ENCODE measurements at regions not wholly inside any gene's neighbourhood (a gene's known extent, or its start where the extent isn't known, plus 50 kb on each side); places are given as distances from the start of the nearest gene placed in this dataset.
"Not testable (repeated sequence)": the region's sequence is repeated elsewhere in the genome, so short reads cannot be mapped to it uniquely, and the experiment has no call there.

DNA sequence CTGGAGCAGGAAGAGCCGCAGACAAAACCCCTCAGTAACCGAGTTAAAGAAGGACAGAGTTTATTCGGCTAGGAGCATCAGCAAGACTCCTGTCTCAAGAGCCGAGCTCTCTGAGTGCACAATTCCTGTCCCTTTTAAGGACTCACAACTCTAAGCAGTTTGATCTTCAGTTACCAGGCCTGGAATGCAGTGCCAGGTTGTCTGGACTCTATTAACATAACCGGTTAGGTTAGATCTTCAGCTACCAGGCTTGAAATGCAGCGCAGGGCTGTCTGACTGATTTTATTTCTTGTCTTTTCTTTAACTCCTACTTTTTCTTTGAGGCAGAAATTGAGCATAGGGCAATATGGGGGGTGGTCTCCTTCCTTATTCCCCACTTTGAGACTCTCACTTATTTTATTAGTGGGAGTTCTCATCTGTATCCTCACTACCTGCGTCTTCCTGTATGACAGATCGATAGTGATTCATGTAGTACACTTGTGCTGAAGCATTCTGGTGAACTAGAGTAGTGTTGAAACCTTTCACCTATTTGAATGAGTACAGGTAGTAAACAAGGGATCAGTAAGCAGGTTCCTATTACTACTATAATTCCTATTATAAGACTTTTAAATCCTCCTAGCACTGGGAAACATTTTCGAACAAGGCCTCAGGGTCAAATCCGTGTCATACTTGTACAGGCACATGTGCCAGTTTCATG lies 325.0 kb downstream of the CGGBP1 start:
- no peak for DNase-seq (ENCODE audit: low spot score)

DNA sequence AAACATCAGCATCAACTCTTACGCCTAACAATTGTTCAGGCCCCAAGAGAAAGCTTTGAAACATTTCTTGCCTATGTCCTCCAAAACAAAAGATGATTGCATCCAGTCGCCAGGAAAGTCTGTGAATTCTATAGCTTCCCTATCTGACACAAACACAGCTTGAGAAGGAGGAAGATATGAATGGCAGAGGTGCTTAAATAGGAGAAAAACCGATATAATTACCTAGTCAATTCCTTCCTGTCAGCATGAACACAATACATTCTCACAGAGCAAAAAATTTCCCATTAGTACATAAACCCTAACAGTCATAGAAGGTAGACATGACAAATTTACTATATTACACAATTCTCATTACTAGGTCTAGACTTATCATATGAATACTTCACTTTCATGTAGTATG lies 326.5 kb downstream of the CGGBP1 start:
- DNase-seq (ENCODE audit: low spot score): no peak

DNA sequence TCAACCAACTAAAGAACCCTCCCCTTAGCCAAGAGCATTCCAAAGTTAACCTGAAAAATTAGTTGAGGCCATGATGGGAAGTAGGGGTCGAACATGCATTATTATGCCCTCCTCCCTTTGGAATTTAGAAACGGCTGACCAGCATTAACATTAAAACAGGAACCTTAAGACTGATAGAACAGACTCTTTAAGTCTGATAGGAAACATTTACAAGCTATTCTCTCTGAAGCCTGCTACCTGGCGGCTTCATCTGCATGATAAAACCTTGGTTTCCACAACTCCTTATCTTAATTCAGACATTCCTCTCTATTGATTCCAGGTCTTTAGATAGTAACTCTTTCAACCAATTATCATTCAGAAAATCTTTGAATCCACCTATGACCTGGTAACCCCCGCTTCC lies 331.0 kb downstream of the CGGBP1 start:
- no peak for DNase-seq (ENCODE audit: low spot score)

DNA sequence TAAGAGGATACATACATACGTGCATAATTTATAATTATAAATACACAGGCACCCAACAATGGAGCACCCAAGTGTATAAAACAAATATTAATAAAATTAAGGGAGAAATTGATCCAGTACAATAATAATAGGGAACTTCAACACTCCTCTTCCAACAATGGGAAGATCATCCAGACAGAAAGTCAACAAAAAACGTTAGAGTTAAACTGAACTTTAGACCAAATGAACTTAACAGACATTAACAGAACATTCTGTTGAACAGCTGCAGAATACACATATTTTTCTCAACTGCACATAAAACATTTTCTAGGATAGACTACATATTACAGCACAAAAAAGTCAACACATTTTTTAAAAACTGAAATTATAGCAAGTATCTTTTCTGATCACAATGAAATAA lies 339.7 kb downstream of the CGGBP1 start:
- no peak for DNase-seq (ENCODE audit: low spot score)

DNA sequence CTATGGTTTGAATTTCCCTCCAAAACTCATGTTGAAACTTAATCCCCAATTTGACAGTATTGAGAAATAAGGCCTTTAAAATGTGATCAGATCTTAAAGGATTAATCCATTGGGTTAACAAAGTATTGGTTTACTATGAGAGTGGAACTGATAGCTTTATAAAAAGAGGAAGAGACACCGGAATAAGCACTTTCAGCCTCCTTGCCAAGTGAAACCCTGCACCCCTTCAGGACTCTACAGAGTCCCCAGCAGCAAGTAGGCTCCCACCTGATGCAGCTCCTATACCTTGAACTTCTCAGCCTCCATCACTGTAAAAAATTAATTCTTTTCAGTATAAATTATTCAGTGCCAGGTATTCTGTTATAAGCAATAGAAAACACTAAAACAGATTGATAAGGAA lies 348.3 kb downstream of the CGGBP1 start:
- DNase-seq (ENCODE audit: low spot score): no peak

DNA sequence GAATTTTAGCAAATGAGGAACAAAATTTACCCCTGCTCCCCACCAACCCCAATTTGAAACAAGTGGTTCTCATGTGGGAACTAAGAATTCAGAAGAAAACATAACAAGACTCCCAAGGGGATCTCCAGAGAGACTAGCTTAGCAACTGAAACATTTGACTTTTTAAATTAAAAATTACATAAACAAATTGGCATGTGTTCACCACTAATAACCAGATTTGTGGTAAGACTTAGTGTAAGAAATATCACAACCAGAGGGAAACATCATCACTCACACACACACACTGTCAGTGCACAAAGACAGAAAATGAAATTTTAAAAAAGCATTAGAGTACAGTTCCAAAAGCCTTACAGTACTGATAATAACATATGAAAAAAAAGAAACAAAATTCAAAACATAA lies 348.8 kb downstream of the CGGBP1 start:
- no peak for DNase-seq (ENCODE audit: low spot score)

DNA sequence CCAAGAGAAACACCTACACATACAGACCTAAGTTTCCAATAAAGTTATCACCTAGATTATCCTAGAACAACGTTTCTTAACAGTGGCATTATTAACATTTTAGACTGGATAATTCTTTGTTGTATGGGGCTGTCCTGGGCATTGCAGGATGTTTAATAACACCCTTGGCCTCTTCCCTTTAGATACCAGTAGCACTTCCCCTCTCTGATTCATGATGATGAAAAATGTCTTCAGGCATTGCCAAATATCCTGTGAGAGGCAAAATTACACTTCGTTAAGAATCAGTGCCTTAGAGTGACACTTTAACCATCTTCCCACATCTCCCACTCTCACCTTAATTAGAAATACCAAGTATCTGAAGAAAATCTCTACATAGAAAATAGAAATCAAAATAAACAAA lies 352.6 kb downstream of the CGGBP1 start:
- DNase-seq (ENCODE audit: low spot score): no peak

DNA sequence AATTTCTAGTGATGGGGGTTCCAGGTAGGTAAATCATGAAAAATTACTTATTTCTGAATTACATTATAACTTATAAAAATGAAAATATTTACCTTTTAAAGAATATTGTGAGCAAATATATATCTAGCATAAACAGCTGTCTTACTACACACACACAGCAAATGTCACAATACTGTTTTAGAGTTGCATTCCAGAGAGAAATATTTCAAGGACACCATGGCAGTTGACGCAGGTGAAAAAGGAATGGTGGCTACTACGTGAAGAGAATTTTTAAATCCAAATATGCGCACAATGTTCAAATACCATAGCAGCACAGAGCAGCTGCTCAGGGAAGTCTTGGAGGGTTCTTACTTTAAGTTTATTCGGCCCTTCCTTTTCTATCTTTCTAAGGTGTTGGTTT lies 356.2 kb downstream of the CGGBP1 start:
- DNase-seq (ENCODE audit: low spot score): no peak

DNA sequence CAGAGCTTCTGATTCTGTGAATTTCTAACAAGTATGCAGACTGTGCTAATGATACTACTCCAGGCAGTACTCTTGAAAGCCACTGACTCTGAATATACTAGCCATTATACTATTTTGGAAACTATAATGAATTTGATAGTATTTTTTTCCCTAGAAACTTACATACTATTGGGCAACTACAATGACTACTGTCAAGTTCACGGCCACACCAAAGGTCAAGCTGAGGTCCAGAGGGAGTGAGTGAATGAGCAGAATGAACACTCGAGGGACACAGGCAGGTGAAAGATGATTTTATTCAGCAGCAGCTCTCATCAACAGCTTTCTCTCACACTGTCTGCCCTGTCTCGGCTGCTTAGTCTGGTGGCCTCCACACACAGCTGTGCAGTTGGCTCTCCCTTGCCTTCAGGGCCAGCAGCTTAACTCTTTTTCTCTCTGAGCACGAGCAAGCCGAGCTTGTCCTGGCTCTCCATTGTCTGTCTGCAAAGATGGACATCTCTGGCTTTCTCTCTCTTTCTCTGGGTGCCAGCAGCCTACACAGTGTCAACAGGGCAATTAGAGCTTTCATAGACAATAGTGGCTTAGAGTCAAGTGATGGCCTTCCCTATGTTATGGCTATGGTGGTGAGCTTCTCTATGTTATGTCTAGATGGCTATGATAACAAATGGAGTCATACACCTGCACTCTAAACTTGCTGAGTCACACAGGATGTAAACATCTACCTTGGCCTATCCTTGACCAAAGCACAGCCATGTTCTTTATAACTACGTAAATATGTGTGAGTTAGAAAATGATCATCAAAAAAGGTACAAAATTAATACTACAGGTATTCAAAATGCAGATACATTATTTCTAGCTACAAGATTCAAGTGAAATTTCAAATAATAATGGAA lies 362.4 kb downstream of the CGGBP1 start:
- no peak for DNase-seq (ENCODE audit: low spot score)

DNA sequence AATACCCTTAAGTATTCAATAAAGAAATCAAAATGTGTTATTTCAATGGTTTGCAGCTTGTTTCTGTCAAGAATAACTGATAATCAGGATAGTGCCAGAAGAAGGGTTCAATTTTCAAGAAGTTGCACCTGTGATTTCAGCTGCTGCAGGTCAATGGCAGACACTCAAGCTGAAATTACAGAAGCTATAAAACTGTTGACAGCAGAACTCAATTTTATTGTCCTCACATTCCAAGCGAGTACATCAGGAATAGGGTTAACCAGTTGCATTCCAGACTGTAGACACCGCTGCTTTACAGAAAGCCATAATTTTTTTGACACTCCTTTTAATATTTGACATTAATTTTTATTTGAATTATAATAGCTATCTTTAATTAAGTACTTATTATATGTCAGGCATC lies 364.1 kb downstream of the CGGBP1 start:
- no peak for DNase-seq (ENCODE audit: low spot score)

DNA sequence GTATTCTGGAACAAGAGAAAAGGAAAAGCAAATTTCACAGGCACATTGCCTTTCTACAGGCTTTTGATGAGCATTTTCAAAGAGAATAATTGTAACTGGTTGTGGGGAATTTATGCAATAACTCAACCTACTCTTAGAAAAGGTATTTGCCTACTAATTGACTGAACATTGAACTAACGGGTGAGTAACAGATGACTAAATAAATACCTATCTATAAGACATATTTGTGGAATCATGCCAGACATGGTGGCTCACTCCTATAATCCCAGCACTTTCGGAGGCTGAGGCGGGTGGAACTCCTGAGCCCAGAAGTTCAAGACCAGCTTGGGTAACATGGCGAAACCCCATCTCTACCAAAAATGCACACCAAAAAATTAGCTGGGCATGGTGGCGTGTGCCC lies 367.7 kb downstream of the CGGBP1 start:
- DNase-seq (ENCODE audit: low spot score): no peak

DNA sequence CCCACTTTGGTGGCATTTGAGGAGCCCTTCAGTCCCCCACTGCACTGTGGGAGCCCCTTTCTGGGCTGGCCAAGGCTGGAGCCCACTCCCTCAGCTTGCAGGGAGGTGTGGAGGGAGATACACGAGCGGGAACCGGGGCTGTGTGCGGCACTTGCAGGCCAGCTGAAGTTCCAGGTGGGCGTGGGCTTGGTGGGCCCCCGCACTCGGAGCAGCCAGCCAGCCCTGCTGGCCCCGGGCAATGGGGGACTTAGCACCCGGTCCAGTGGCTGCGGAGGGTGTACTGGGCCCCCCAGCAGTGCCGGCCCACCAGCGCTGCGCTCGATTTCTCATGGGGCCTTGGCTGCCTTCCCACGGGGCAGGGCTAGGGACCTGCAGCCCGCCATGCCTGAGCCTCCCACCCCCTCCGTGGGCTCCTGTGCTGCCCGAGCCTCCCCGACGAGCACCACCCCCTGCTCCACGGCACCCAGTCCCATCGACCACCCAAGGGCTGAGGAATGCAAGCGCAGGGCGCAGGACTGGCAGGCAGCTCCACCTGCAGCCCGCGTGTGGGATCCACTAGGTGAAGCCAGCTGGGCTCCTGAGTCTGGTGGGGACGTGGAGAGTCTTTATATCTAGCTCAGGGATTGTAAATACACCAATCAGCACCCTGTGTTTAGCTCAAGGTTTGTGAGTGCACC lies 379.7 kb downstream of the CGGBP1 start:
- not testable (repeated sequence) for DNase-seq (ENCODE audit: low spot score)

DNA sequence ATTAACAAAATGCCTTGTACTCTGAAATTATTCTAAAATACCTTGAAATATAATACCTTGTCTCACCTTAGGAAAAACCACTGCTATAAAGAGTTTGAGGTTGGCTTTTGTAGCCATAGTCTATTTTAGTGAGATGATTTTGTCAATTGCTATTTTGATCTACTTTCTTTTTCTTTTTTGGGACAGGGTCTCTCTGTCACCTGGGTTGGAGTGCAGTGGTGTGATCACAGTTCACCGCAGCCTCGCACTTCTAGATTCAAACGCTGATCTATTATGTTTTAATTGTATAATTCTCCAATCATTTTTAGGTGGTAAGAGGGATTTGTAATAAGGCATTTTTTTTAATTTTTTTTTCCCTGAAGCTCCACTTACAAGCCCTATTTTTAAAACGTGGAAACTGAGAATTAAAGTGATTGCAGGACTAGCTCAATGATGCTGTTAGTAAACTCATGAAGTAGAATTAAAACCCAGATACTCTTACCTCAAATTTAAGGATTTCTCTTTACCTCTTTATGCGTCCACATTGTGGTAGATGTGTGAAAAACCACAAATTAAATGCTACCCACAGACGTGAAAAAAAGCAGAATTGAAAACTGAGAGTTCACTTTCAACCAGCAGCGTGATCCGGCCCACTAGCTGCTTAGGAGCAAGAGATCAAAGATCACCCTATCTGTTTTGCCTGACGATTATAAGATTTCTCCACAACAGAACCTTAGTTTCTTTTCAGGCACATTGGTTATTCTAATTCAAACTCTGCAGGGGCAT lies 384.2 kb downstream of the CGGBP1 start:
- no peak for DNase-seq (ENCODE audit: low spot score)

DNA sequence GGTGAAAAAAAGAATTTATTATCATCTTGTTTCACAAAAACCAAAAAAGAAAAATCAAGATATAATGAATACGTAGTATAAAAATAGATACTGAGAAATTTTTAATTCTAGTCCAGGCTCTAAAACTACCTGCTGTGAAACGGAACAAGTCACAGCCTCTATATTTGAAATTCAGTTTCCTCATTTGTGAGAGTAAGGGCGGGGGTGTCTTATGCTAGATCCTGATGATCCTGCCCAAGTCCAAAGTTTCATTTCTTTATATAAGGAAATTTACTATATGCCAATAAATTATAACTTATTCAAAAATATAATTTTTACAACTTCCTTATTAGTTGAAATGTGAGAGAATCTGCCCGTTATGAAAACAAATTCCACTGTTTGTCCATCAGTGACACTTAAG lies 385.7 kb downstream of the CGGBP1 start:
- no peak for DNase-seq (ENCODE audit: low spot score)

DNA sequence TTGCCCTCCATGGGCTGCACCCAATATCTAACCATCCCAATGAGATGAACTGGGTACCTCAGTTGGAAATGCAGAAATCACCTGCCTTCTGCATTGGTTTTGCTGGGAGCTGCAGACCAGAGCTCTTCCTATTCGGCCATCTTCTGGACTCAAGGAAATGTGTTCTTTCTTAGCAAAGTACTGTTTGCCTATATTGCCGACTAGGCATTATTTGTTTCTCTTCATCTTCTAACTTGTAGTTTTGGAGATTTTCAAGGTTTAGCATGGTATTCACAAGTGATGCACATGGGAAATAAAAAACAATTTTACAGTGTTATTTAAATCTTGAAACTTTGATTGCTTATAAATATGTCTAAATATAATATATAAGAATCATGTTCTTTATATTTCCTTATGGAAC lies 377.8 kb upstream of the POU1F1 start:
- no peak for DNase-seq (ENCODE audit: low spot score)

DNA sequence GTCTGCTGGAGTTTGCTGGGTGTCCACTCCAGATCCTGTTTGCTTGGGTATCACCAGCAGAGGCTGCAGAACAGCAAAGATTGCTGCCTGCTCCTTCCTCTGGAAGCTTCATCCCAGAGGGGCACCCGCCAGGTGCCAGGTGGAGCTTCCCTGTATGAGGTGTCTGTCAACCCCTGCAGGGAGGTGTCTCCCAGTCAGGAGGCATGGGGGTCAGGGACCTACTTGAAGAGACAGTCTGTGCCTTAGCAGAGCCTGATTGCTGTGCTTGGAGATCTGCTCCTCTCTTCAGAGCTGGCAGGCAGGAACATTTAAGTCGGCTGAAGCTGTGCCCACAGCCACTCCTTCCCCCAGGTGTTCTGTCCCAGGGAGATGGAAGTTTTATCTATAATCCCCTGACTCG lies 376.8 kb upstream of the POU1F1 start:
- DNase-seq (ENCODE audit: low spot score): not testable (repeated sequence)

DNA sequence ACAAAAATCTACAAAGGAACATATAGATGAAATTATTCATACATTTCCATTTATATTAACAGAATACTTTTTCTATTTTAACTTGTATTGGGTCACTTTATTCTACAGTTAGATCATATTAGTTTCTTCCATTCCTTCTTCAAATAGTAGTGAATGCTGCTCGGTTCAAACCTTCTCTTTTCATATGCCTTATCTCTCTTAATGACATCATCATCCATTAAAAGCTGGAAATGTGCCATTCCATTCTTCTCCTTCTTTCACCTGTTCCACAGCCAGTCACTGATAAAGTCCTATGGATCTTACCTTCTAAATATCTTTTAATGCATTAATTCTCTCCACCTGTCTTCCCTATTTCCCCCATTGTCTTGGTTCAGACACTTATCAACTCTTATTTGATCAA lies 358.0 kb upstream of the POU1F1 start:
- no peak for DNase-seq (ENCODE audit: low spot score)

DNA sequence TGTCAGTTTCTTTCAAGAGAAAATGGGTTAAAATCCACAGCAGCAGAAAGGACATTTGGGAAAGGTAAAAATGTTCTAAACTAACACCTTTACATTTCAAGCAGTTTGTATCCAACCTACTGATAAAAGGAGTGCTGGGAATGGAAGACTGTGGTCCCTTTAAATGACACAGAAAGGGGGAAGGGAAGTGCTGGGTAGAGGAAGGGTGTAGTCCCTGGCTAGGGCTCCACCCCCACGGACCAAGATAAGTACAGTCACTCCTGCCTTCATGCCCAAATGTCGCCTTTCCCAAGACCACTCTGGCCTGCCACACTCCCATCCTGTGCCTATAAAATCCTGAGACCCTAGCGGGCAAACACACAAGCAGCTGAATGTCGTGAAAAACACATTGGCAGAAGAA lies 350.9 kb upstream of the POU1F1 start:
- DNase-seq (ENCODE audit: low spot score): no peak

DNA sequence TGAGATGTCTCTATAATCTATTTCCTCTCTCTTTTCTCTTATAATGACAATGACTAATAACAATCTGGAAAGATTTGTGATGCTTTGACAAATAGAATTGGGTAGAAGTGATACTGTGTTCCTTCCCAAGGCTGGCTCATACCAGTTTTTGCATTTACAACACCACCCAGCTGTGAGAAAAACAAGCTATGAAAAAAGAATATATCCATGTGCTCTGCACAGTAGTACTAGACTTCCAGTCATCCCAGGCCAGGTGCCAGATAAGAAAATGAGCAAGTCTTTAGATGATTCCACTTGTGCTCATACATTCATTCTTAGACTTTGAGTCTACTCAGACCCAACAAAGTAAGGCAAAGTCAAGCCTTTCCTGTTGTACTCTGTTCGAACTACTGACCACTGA lies 350.2 kb upstream of the POU1F1 start:
- DNase-seq (ENCODE audit: low spot score): no peak

DNA sequence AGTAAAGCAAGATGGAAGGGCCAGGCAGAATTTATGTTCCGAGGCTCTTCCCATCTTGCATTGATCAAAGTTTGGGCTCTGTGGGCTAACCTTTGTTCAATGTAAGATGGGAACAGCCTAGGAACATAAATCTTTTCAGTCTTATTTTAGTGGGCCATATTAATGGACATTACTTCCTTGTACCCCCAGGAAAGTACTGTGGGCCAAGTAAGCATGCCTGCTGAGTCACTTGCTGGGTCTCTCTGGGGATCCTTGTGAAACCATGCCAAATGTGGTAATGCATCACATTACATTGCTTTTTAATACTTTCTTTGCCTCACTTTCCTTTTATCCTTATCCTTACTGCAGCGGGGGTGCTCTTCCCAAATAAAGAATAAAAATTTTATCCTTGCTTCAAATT lies 349.5 kb upstream of the POU1F1 start:
- DNase-seq (ENCODE audit: low spot score): no peak

DNA sequence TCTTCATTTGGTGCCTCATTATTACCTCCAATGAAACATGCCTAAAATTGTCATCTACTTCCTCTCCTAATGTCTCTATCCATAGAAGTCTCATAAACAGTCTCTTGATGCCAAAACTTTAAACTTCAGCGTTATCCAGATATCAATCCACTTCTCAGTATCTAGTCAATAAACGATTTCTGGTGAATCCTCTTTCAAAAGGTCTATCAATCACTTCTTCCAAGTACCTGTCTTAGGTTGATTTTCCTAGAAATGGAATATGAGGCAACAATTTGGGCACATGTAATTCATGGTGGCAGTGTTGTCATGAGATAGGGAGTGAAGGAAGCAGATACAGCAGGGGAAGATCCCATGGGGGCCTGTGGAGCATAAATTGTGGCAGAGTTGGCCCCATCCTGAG lies 348.5 kb upstream of the POU1F1 start:
- no peak for DNase-seq (ENCODE audit: low spot score)

DNA sequence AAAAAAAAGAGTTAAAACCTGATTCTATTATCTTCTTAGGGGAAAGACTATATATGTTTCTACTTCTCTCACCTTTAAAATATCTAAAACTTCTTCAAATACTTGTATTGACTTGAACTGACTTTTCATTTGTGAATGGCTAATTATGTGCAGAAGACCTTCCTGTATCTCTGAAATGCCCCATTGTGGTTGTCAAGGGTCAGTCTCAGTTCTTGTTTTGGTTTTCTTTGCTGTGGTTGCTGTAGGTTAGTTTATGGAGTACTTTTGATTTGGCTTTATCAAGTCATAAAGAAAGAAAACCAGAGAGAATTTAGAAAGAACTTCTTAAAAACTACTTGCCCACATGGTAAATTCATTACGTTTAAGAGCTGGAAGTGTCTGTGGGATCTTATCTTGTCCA lies 345.3 kb upstream of the POU1F1 start:
- no peak for DNase-seq (ENCODE audit: low spot score)
